HG02623 (cell line): ENCODE measurements at regions not wholly inside any gene's neighbourhood (a gene's known extent, or its start where the extent isn't known, plus 50 kb on each side); places are given as distances from the start of the nearest gene placed in this dataset.
"Not testable (repeated sequence)": the region's sequence is repeated elsewhere in the genome, so short reads cannot be mapped to it uniquely, and the experiment has no call there.

ENCODE experiments used
- ATAC-seq: cut with Tn5 transposase; IDR thresholded peaks from one replicate; pipeline ENCODE4 v1.9.1; 2021; ENCODE audit warnings: moderate library complexity; ENCODE audit not compliant: unreplicated experiment

DNA sequence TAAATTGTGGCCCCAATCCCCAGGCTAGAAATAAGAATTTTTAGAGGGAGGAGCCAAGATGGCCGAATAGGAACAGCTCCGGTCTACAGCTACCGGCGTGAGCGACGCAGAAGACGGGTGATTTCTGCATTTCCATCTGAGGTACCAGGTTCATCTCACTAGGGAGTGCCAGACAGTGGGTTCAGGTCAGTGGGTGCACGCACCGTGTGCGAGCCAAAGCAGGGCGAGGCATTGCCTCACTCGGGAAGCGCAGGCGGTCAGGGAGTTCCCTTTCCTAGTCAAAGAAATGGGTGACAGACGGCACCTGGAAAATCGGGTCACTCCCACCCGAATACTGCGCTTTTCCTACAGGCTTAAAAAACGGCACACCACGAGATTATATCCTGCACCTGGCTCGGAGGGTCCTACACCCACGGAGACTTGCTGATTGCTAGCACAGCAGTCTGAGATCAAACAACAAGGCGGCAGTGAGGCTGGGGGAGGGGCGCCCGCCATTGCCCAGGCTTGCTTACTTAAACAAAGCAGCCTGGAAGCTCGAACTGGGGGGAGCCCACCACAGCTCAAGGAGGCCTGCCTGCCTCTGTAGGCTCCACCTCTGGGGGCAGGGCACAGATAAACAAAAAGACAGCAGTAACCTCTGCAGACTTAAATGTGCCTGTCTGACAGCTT, 257.7 kb upstream of the MEIS1 start:
- ATAC-seq, result not testable (repeated sequence)

DNA sequence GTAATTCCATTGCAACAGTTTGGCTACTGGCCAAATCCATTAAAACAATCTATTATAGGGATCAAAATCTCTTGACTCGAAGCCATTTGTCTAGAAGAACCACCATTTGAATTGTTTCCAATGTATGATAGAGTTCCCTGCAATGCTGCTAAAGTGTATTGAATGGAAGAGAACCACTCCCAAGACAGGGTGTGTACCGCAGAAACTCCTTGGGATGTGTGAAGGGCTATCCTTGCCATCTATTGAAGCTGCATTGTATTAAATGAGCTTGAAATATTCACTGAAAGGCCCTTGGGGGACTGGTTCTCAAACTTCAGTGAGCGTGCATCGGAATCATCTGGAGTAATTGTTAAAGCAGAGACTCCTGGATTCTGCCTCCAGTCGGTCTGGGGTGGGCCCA, 260.4 kb upstream of the MEIS1 start:
- ATAC-seq, result no peak

- ATAC-seq, result no peak
These were observed 261.3 kb upstream of the MEIS1 start for GRCh38 chr2:66173645-66174044.

DNA sequence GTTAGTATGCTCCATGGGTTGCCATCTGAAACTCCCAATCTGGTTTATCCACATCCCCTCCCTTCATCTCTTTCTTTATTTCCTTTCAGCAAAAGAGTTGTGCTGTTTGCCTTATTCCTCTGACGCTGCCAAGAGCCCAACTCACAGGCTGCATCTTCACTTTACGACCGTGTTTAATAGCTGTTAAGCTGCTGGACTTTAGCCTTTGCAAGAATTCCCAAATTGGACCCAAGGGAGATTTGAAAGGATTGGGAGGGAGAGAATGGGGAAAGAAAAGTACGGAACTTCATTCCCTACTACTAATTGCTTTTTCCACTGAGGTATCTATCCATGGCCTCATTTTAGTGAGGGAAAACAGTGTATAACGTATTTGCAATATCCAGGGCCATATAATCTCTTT, 263.4 kb upstream of the MEIS1 start:
- ATAC-seq, result no peak

DNA sequence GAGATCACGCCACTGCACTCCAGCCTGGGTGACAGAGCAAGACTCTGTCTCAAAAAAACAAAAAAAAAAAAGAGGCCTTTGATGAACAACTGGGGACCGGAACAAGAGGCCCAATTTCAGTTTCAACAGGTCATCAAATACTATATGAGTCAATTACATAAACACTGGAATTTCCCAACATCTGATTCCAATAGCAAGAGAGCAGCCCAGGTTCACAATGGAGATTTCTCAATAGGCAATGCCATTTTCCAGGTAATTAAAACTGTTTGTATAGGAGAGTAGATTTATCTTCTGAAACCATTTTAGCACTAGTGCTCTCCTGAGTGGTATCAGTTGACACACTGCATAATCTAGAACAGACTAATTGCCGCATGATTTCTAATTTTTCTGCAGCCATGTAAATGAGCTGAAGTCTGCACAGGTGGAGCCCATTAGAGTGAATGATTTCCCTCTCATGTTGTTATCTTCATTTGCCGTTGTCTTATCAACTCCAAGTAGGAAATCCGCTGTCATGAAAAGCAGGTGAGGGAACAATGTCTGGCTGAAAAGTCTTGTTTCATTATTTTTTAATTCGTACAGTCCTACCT, 264.1 kb upstream of the MEIS1 start:
- no peak for ATAC-seq

GRCh38 chr2:66169076-66169475, 265.8 kb upstream of the MEIS1 start:
- no peak for ATAC-seq

DNA sequence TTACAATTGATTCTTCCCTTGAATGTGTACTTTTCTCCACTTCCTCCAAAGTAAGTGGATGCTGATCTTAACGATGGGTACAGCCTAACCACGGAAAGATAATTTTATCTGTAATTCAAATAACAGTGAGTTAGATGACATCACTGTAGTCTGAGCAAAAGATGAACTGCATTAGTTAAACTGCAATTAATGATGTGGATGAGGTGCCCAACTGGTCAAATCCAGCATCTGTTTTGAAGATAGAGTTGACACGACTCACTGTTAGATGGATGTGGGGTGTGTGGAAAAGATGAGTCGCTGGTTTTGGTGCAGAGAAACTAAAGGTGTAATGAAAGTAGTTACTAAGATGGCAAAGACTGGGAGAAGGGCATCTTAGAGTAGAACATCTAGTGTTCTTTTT, 270.5 kb upstream of the MEIS1 start:
- ATAC-seq, result no peak

DNA sequence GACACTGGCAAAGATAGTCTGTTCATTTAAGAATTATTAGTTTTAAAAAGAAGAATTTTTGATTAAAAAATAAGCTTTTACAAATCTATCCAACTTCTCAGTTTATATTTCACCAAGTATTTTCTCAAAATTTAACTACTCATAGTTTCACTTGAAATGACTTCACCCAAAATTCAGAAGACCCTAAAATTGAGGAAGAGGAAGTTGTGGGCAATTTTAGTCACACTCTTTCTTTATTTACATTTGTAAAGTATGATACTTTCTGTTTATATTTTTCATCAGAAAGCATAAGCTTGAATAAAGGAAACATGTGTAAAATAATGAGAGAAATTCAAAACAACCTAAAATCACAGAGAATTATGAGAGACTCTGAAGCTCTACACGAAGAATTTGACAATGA, 278.8 kb upstream of the MEIS1 start:
- no peak for ATAC-seq

DNA sequence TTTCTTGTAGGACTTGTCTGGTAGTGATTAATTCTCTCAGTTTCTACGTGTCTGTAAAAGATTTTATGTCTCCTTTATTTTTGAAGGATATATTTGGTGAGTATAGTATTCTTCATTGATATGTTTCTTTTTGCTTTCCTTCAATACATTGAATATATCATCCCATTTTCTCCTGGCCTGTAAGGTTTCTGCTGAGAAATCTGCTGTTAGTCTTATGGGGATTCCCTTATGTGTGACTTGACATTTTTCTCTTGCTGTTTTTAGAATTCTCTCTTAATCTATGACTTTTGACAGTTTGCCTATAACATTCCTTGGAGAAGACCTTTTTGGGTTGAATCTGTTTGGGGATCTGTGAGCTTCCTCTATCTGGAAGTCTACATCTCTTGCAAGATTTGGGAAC, 281.0 kb upstream of the MEIS1 start:
- ATAC-seq, result no peak

- no peak for ATAC-seq
These were observed 289.4 kb upstream of the MEIS1 start for GRCh38 chr2:66145490-66145889.

- ATAC-seq, result not testable (repeated sequence)
These were observed 290.6 kb upstream of the MEIS1 start for GRCh38 chr2:66144324-66144723.

DNA sequence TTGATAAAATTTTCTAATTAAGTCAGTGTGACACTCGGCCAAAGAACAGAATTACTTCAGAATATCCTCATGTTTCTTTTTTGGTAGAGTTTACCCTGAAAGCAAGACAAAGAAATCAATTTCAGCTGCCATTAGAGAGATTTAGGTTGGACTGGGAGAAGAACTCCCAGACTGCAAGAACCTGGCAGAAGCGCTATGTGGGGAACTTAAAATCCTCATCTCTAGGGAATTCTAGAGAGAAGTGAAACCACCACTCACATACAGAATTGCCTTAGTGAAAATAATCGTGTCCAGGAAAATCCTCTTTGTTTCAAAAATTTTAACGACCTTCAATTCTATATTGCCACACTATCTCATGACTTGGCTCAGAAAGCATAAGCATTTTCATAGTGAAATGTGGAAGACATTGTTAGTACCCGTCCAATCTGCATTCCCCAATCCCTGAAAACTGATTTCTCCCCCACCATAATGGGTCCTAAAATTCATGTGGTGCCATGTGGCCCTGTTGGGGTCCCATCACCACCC, 297.3 kb upstream of the MEIS1 start:
- ATAC-seq, result no peak

GRCh38 chr2:66134138-66134701, 300.7 kb upstream of the MEIS1 start:
- no peak for ATAC-seq

DNA sequence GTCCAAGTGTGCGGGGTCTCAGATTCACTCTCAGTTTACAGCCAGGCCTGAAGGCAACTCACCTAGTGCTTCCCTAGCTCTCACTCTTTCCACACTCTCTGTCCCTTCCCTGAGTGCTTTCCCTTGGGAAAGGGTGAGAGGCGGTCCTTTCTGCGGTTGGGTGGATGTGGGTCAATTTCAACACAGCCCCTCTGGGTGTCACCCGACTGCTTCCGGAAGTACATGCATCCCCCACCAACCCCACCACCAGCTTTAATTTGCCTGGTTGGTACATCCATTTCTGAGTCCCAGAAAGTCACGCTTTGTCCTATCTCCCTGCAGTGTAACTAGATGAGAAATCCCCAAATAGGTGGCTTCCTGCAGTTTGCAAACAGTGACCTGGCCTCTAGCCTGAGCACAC, 307.3 kb upstream of the MEIS1 start:
- ATAC-seq, result no peak

GRCh38 chr2:66127061-66127460, 307.9 kb upstream of the MEIS1 start:
- ATAC-seq, result no peak

DNA sequence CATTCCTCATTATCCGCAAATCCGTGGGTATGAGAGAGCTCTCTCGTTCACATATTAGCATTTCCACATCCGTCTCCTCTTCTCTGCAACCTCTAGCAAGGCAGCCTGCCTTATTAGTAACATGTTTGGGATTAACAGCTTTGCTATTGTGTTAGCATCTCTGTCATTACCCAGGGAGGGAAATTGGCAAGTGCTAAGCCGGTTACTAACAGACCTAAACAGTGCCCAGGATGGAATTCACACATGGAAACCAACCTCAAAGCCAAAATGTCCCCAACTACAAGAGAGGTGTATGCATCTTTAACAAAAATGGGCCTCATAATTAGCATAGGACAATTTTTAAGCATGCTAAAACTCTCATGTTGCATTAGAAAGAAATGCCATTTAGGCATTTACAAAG, 309.0 kb upstream of the MEIS1 start:
- ATAC-seq, result no peak

DNA sequence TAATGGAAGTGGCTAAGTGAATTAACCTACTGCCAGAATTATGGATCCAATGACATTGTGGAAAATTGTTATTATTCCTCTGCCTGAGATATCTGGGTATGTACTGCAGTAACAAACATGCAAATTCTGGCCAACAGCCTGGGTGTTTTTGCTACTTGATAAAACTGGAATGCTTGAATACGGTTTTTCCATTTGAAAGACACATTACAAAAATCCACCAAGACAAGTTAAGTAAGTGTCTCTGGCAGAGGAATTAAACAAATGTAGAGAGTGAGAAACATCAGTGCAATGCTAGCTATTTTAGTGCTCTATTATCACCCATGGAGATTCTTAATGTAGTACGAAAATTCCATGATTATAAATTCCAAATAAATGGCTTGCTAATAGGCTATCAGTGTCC, 312.4 kb upstream of the MEIS1 start:
- ATAC-seq, result no peak

- ATAC-seq, result no peak
These were observed 313.0 kb upstream of the MEIS1 start for GRCh38 chr2:66121946-66122345.

- no peak for ATAC-seq
These were observed 320.8 kb upstream of the MEIS1 start for GRCh38 chr2:66113988-66114625.

DNA sequence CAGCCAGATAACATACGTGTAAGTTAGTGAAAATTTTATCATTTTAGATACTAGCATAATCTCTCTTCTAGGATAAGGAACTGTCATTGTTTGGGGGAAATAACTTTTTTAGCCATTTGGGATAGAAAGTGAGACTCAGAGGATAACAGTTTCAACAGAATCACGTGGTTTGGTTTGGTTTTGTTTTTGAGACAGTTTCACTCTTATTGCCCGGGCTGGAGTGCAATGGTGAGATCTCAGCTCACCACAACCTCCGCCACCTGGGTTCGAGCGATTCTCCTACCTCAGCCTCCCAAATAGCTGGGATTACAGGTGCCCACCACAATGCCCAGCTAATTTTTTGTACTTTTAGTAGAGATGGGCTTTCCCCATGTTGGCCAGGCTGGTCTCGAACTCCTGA, 323.2 kb upstream of the MEIS1 start:
- ATAC-seq, result no peak

GRCh38 chr2:66110608-66111007, 324.3 kb upstream of the MEIS1 start:
- ATAC-seq, result no peak

- ATAC-seq, result no peak
These were observed 324.8 kb upstream of the MEIS1 start for GRCh38 chr2:66110086-66110485.
